ENCODE measurements at regions not wholly inside any gene's neighbourhood (a gene's known extent, or its start where the extent isn't known, plus 50 kb on each side); places are given as distances from the start of the nearest gene placed in this dataset.

DNA sequence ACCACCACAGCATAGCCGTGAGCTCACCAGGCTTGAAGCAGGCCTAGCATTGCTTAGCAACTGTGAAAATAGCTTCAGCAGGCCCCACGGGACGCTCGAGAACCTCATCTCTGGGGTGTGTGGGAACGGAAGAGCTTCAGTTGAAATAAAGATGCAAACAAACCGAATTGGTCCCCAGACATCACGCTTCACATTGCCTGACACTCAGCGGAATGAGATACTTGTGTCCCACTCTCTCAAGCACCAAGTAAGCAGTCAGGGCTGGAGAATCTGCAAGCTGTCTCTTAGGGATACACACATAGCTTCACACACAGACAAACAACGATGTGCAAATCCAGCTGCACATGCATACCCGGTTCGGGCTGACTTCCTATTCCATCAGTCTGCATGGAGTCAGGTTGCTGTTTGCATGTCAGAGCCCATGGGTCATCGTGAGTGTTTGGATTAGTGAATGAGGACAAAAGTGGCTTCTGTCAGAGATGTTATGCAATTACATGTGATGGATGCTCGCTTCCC is 205.7 kb downstream of the SNX19 start:
- TF ChIP-seq, protein P1, sequence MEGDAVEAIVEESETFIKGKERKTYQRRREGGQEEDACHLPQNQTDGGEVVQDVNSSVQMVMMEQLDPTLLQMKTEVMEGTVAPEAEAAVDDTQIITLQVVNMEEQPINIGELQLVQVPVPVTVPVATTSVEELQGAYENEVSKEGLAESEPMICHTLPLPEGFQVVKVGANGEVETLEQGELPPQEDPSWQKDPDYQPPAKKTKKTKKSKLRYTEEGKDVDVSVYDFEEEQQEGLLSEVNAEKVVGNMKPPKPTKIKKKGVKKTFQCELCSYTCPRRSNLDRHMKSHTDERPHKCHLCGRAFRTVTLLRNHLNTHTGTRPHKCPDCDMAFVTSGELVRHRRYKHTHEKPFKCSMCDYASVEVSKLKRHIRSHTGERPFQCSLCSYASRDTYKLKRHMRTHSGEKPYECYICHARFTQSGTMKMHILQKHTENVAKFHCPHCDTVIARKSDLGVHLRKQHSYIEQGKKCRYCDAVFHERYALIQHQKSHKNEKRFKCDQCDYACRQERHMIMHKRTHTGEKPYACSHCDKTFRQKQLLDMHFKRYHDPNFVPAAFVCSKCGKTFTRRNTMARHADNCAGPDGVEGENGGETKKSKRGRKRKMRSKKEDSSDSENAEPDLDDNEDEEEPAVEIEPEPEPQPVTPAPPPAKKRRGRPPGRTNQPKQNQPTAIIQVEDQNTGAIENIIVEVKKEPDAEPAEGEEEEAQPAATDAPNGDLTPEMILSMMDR (IDR thresholded peaks at IDR 0.05): no peak
- no peak for TF ChIP-seq POLR2A (IDR thresholded peaks at IDR 0.05)
